Sigmoid colon (tissue), 6 donors: ENCODE measurements at regions not wholly inside any gene's neighbourhood (a gene's known extent, or its start where the extent isn't known, plus 50 kb on each side); places are given as distances from the start of the nearest gene placed in this dataset.

Source experiments
- DNase-seq: peaks from one replicate; pipeline ENCODE4 v3.0.0-alpha.2; 2019
- H3K27ac ChIP-seq, 4 donors: fragments of 200-600 bp; sonication (generic); one replicate each; pipeline ENCODE4 v1.5.1; 2016 to 2019; ENCODE audit warnings: mild to moderate bottlenecking in 1 of 4
- H3K27me3 ChIP-seq, 3 donors: fragments of 200-600 bp; sonication (generic); one replicate each; pipeline ENCODE4 v1.5.1; 2019; ENCODE audit warnings: mild to moderate bottlenecking in 1 of 3
- H3K36me3 ChIP-seq, 4 donors: fragments of 200-600 bp; sonication (generic); one replicate each; pipeline ENCODE4 v1.5.1; 2016 to 2019
- H3K4me1 ChIP-seq, 4 donors: fragments of 200-600 bp; sonication (generic); one replicate each; pipeline ENCODE4 v1.5.1; 2017 to 2019
- H3K4me3 ChIP-seq, 4 donors: fragments of 200-600 bp; sonication (generic); one replicate each; pipeline ENCODE4 v1.5.1; 2017 to 2019; ENCODE audit warnings: mild to moderate bottlenecking in 2 of 4, moderate library complexity in 1 of 4
- H3K9me3 ChIP-seq, 4 donors: fragments of 200-600 bp in 3 of 4; sonication (generic) in 3 of 4; one replicate each; pipeline versions ENCODE4 v1.5.1 to v1.6.1; 2013 to 2019
- EP300 ChIP-seq, 4 donors: sonication (generic); formaldehyde crosslinking; IDR thresholded peaks; one replicate each; pipeline ENCODE4 v1.6.1; 2017; ENCODE audit warnings: antibody characterized with exemption in 4 of 4
- POLR2A ChIP-seq, 2 donors: fragments of 450-650 bp; IDR thresholded peaks; one replicate each; pipeline ENCODE4 v1.6.1; 2016; ENCODE audit warnings: antibody characterized with exemption in 2 of 2, mild to moderate bottlenecking in 2 of 2, moderate library complexity in 2 of 2
- POLR2AphosphoS5 ChIP-seq, 4 donors: sonication (generic); formaldehyde crosslinking; IDR thresholded peaks; one replicate each; pipeline ENCODE4 v1.6.1; 2017; ENCODE audit warnings: antibody characterized with exemption in 4 of 4
- WGBS, 2 donors: extraction: QIAGEN DNeasy Blood & Tissue Kit; methylation state at CpG; one replicate each; pipeline ENCODE4 v1.1.7; 2013; 5-methylcytosine and 5-hydroxymethylcytosine counted together
- intact Hi-C: fragments of 100-400 bp; cut with DNase I; formaldehyde crosslinking; loops from one replicate; pipeline ENCODE4 v1.15.1; 2023
- TF ChIP-seq, protein P1 (sequence below), 4 experiments: fragments of 450-650 bp in 3 of 4; fragments of 200-600 bp in 1 of 4; IDR thresholded peaks; one replicate each; pipeline ENCODE4 v1.5.1; 2016 to 2019; ENCODE audit warnings: antibody characterized with exemption in 4 of 4, mild to moderate bottlenecking in 3 of 4, moderate library complexity in 2 of 4
- donor health status: healthy with polysubstance abuse.
- donor health status: healthy.

- H3K4me3 ChIP-seq, result no peak overlapping the region
- intact Hi-C loops, result no loop called here
- H3K4me1 ChIP-seq, result no peaks in the 10 kb centered on the region
- H3K9me3 ChIP-seq, result no peaks in the 10 kb centered on the region
- WGBS, 2 donors, result 37 to 55% methylated on average over 2 of the region's 2 CpGs
- DNase-seq, result no peak
- no peaks in the 10 kb centered on the region for H3K27me3 ChIP-seq
- H3K27ac ChIP-seq, result no peak overlapping the region
- no peaks in the 10 kb centered on the region for H3K36me3 ChIP-seq
- TF ChIP-seq, protein P1, sequence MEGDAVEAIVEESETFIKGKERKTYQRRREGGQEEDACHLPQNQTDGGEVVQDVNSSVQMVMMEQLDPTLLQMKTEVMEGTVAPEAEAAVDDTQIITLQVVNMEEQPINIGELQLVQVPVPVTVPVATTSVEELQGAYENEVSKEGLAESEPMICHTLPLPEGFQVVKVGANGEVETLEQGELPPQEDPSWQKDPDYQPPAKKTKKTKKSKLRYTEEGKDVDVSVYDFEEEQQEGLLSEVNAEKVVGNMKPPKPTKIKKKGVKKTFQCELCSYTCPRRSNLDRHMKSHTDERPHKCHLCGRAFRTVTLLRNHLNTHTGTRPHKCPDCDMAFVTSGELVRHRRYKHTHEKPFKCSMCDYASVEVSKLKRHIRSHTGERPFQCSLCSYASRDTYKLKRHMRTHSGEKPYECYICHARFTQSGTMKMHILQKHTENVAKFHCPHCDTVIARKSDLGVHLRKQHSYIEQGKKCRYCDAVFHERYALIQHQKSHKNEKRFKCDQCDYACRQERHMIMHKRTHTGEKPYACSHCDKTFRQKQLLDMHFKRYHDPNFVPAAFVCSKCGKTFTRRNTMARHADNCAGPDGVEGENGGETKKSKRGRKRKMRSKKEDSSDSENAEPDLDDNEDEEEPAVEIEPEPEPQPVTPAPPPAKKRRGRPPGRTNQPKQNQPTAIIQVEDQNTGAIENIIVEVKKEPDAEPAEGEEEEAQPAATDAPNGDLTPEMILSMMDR (IDR thresholded peaks at IDR 0.05), result no peak
- no peak for TF ChIP-seq POLR2AphosphoS5 (IDR thresholded peaks at IDR 0.05)
- TF ChIP-seq POLR2A (IDR thresholded peaks at IDR 0.05), result no peak
- TF ChIP-seq EP300 (IDR thresholded peaks at IDR 0.05), result no peak
Measured at GRCh38 chr5:174399411-174399810, 325.0 kb upstream of the MSX2 start.

DNA sequence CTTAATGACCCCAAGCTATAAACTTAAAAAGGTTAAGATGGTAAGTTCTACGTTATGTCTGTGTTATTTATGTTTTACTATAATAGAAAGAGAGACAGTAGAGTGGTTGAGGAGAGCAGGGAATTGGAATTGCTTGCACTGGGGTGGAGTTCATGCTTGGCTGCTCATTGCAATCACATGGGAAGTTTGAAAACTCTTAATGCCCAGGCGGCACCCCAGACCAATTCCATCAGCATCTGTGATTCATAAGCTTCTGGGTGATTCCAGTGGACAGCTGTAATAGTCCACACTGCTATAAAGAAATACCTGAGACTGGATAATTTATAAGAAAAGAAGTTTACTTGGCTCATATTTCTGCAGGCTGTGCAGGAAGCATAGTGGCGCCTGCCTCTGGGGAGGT, 323.9 kb upstream of the MSX2 start:
- 40 to 43% methylated on average over 3 of the region's 3 CpGs for WGBS, 2 donors
- intact Hi-C loops, result no loop called here
- Histone ChIP-seq H3K27me3 (no peaks in the 10 kb centered on the region), H3K36me3 (no peaks in the 10 kb centered on the region), H3K4me3 (no peak overlapping the region), H3K4me1 (no peaks in the 10 kb centered on the region), H3K27ac (no peak overlapping the region), H3K9me3 (no peaks in the 10 kb centered on the region)
- no peak for TF ChIP-seq EP300 (IDR thresholded peaks at IDR 0.05)
- TF ChIP-seq, protein P1 (IDR thresholded peaks at IDR 0.05), result no peak
- no peak for TF ChIP-seq POLR2A (IDR thresholded peaks at IDR 0.05)
- no peak for TF ChIP-seq POLR2AphosphoS5 (IDR thresholded peaks at IDR 0.05)
- DNase-seq, result no peak

DNA sequence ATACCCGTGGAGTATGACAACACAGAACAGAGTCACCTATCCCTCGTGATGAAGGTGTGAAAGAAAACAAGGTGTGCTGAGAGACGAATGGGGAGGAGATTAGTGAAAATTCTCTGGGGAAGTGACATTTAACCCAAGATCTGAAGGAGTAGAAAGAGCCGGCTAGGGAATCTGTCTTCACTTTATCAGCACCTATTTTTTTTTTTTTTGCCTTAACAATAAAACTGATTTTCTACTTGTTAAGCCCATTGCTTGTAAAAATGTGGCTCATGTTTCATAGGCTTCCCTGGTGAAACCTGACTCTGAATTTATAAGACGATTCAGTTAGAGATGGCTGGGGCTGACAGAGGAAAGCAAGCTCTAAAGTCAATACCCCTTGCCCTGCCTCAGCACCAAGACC, 322.6 kb upstream of the MSX2 start:
- no peaks in the 10 kb centered on the region for H3K4me1 ChIP-seq
- 16 to 47% methylated on average over 5 of the region's 5 CpGs for WGBS, 2 donors
- no peaks in the 10 kb centered on the region for H3K36me3 ChIP-seq
- DNase-seq, result no peak
- intact Hi-C loops, result no loop called here
- TF ChIP-seq, protein P1 (IDR thresholded peaks at IDR 0.05), result no peak
- TF ChIP-seq EP300 (IDR thresholded peaks at IDR 0.05) (no peak), POLR2A (IDR thresholded peaks at IDR 0.05) (no peak), POLR2AphosphoS5 (IDR thresholded peaks at IDR 0.05) (no peak)
- H3K27ac ChIP-seq, result no peak overlapping the region
- no peaks in the 10 kb centered on the region for H3K9me3 ChIP-seq
- no peak overlapping the region for H3K4me3 ChIP-seq
- H3K27me3 ChIP-seq, result peaks cover 0 to under 1% (median 0%) of the 10 kb centered on the region in 3 donors

DNA sequence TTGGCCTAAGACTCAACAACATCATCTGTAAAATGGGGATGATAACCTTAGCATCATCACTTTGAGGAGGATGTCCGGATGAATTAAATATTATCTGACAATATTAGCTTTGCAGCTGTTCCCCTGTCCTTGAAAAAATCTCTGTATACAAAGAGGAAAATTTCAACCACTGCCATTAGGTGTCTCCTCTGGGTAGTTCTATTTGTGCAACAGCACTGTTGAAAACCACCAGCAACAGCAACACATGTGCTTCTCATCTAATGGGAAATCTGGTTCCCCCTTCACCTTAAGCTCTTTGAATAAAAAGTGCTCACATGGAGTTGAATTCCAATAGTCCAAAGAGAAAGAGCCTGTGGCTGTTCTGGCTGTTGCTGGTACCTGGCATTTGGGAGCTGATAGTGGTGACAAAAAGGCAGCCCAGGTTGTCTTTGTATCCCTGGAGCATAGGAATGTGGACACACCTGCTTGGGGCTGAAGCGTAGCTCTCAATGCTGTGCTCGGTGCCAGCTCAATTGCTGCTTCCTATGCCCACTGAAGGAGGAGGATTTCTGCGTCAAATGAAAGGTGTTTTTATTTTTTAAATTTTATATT, 322.1 kb upstream of the MSX2 start:
- Histone ChIP-seq H3K36me3 (no peaks in the 10 kb centered on the region), H3K9me3 (no peaks in the 10 kb centered on the region), H3K4me1 (no peaks in the 10 kb centered on the region), H3K27ac (no peak overlapping the region), H3K27me3 (peaks cover 0 to 6% (median 0%) of the 10 kb centered on the region in 3 donors), H3K4me3 (no peak overlapping the region)
- no peak for DNase-seq
- WGBS, 2 donors, result 52 to 75% methylated on average over 4 of the region's 4 CpGs
- TF ChIP-seq, protein P1 (IDR thresholded peaks at IDR 0.05), result no peak
- TF ChIP-seq EP300 (IDR thresholded peaks at IDR 0.05), result no peak
- TF ChIP-seq POLR2A (IDR thresholded peaks at IDR 0.05), result no peak
- TF ChIP-seq POLR2AphosphoS5 (IDR thresholded peaks at IDR 0.05), result no peak
- intact Hi-C loops, result no loop called here

DNA sequence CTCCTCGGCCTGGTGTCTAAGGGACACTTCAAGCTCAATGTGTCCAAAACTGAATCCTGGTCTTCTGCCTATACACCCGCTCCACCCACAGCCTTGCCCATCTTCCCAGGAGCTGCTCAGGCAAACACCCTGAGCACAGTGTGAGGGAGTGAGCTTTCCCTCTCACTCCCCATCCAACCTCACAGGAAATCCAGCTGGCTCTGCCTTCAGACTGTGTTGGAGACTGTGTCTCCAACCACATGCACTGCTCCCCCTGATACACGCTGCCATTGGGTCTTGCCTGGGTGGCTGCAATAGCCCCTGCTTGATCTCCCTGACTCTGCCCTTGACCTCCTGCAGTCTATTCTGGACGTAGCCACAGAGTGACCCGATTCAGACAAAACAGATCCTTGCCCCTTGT, 319.5 kb upstream of the MSX2 start:
- Histone ChIP-seq H3K27me3 (peaks cover 0 to 6% (median 0%) of the 10 kb centered on the region in 3 donors), H3K9me3 (no peaks in the 10 kb centered on the region), H3K36me3 (no peaks in the 10 kb centered on the region), H3K27ac (no peak overlapping the region), H3K4me3 (no peak overlapping the region), H3K4me1 (no peaks in the 10 kb centered on the region)
- no peak for DNase-seq
- TF ChIP-seq POLR2A (IDR thresholded peaks at IDR 0.05), result no peak
- TF ChIP-seq EP300 (IDR thresholded peaks at IDR 0.05), result no peak
- TF ChIP-seq, protein P1 (IDR thresholded peaks at IDR 0.05), result no peak
- TF ChIP-seq POLR2AphosphoS5 (IDR thresholded peaks at IDR 0.05), result no peak
- WGBS, 2 donors, result 75 to 85% methylated on average over 5 of the region's 5 CpGs
- intact Hi-C loops, result no loop called here
